ENCODE measurements at regions not wholly inside any gene's neighbourhood (a gene's known extent, or its start where the extent isn't known, plus 50 kb on each side); places are given as distances from the start of the nearest gene placed in this dataset.
"Not testable (repeated sequence)": the region's sequence is repeated elsewhere in the genome, so short reads cannot be mapped to it uniquely, and the experiment has no call there.

DNA sequence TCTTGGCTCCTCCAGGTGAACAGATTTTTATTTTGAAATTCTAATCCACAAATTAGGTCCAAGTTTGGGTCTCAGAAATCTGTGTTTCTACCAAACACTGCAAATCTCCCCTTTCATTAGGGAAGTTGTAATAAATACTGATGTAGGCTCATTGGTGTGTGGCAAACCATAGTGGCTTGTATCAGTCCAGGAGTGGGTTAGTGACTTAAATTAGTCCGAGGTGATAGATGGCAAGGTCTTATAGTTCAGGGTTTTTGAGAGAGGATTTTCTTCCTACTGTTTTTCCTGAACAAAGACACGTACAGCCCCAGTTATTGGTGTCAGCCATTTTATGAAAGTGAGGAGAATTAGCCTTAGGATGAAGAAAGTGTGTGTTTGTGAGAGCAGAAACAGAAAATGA lies 74.6 kb downstream of the RPRM start:
- no peaks in the 10 kb centered on the region for H3K4me1 Mint-ChIP-seq (ENCODE audit: unreplicated experiment)
- no peaks in the 10 kb centered on the region for H3K36me3 Mint-ChIP-seq
- H3K4me3 Mint-ChIP-seq: peak overlapping the region; percentile 83

DNA sequence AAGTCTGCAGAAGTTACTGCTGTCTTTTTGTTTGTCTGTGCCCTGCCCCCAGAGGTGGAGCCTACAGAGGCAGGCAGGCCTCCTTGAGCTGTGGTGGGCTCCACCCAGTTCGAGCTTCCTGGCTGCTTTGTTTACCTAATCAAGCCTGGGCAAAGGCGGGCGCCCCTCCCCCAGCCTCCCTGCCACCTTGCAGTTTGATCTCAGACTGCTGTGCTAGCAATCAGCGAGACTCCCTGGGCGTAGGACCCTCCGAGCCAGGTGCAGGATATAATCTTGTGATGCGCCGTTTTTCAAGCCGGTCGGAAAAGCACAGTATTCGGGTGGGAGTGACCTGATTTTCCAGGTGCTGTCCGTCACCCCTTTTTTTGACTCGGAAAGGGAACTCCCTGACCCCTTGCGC lies 75.2 kb downstream of the RPRM start:
- DNase-seq (ENCODE audit: extremely low spot score, unreplicated experiment): not testable (repeated sequence)

More for the DNA sequence above, 74.6 kb downstream of the RPRM start:
- DNase-seq (ENCODE audit: extremely low spot score, unreplicated experiment): no peak
- TF ChIP-seq, protein P1, sequence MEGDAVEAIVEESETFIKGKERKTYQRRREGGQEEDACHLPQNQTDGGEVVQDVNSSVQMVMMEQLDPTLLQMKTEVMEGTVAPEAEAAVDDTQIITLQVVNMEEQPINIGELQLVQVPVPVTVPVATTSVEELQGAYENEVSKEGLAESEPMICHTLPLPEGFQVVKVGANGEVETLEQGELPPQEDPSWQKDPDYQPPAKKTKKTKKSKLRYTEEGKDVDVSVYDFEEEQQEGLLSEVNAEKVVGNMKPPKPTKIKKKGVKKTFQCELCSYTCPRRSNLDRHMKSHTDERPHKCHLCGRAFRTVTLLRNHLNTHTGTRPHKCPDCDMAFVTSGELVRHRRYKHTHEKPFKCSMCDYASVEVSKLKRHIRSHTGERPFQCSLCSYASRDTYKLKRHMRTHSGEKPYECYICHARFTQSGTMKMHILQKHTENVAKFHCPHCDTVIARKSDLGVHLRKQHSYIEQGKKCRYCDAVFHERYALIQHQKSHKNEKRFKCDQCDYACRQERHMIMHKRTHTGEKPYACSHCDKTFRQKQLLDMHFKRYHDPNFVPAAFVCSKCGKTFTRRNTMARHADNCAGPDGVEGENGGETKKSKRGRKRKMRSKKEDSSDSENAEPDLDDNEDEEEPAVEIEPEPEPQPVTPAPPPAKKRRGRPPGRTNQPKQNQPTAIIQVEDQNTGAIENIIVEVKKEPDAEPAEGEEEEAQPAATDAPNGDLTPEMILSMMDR (conservative IDR thresholded peaks at IDR 0.05): no peak
- Mint-ChIP-seq H3K9me3 (no peaks in the 10 kb centered on the region), H3K27ac (peak overlapping the region; percentile 86), H3K27me3 (no peaks in the 10 kb centered on the region)

DNA sequence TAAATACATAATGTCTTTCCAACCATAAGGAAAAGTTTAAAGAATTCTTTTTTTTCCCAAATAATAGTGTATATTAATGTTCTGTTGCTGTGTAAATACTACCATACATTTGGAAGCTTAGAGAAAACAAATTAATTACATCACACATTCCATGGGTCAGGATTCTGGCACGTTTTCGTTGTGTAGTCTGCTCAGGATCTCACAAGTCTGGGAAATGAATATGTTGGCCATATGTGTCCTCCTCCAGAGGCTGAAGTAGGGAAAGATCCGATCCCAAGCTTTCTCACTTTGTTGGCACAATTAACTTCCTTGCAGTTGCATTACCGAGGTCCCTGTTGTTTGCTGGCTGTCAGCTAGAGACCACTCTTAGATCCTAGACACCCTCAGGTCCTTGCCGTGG lies 83.9 kb downstream of the RPRM start:
- no peak overlapping the region for H3K27ac Mint-ChIP-seq
- H3K36me3 Mint-ChIP-seq: no peaks in the 10 kb centered on the region
- H3K27me3 Mint-ChIP-seq: no peaks in the 10 kb centered on the region
- TF ChIP-seq, protein P1 (conservative IDR thresholded peaks at IDR 0.05): no peak
- H3K9me3 Mint-ChIP-seq: no peaks in the 10 kb centered on the region
- no peak overlapping the region for H3K4me3 Mint-ChIP-seq
- H3K4me1 Mint-ChIP-seq (ENCODE audit: unreplicated experiment): no peaks in the 10 kb centered on the region
- no peak for DNase-seq (ENCODE audit: extremely low spot score, unreplicated experiment)

More for the DNA sequence above, 75.2 kb downstream of the RPRM start:
- not testable (repeated sequence) for H3K4me1 Mint-ChIP-seq (ENCODE audit: unreplicated experiment); H3K27me3 Mint-ChIP-seq; H3K9me3 Mint-ChIP-seq; H3K36me3 Mint-ChIP-seq
- peak overlapping the region; percentile 83 for H3K4me3 Mint-ChIP-seq
- peak overlapping the region; percentile 86 for H3K27ac Mint-ChIP-seq

DNA sequence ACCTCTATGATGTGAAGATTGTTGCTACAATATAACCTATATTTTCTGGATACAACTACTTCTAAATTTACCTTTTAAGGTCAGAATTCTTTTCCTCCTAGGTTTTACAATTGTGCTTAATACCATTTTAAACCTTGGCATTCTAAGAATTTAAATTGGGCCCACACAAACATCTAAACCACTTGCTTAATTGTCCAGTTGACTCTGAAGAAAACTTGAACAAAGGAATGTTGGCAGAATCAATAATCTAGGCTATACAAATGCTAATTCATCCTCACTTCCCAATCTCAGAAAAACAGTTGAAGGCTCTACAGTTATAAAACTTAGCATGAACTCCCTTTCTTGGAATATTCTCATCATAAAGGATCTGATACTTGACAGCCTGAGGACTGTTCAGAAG lies 84.3 kb downstream of the RPRM start:
- TF ChIP-seq, protein P1 (conservative IDR thresholded peaks at IDR 0.05): no peak
- no peak overlapping the region for H3K27ac Mint-ChIP-seq
- DNase-seq (ENCODE audit: extremely low spot score, unreplicated experiment): no peak
- no peaks in the 10 kb centered on the region for H3K27me3 Mint-ChIP-seq
- no peaks in the 10 kb centered on the region for H3K4me1 Mint-ChIP-seq (ENCODE audit: unreplicated experiment)
- no peaks in the 10 kb centered on the region for H3K36me3 Mint-ChIP-seq
- no peak overlapping the region for H3K4me3 Mint-ChIP-seq
- no peaks in the 10 kb centered on the region for H3K9me3 Mint-ChIP-seq

DNA sequence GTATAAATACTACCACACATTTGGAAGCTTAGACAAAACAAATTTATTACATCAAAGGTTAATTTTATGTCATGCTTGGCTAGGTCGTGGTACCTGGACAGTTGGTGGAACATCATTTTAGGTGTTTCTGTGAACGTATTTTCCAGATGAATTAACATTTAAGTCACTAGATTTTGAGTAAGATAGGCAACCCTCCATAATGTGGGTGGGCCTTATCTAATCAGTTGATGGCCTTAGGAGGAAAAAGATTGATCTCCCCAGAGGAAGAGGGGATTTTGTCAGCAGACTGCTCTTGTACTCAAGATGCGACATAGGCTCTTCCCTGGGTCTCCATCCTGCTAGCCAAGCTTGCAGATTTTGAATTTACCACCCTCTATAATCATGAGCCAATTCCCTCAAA lies 85.0 kb downstream of the RPRM start:
- no peaks in the 10 kb centered on the region for H3K9me3 Mint-ChIP-seq
- no peak for DNase-seq (ENCODE audit: extremely low spot score, unreplicated experiment)
- H3K4me3 Mint-ChIP-seq: no peak overlapping the region
- no peaks in the 10 kb centered on the region for H3K4me1 Mint-ChIP-seq (ENCODE audit: unreplicated experiment)
- H3K27ac Mint-ChIP-seq: no peak overlapping the region
- no peaks in the 10 kb centered on the region for H3K27me3 Mint-ChIP-seq
- TF ChIP-seq, protein P1 (conservative IDR thresholded peaks at IDR 0.05): no peak
- no peaks in the 10 kb centered on the region for H3K36me3 Mint-ChIP-seq

DNA sequence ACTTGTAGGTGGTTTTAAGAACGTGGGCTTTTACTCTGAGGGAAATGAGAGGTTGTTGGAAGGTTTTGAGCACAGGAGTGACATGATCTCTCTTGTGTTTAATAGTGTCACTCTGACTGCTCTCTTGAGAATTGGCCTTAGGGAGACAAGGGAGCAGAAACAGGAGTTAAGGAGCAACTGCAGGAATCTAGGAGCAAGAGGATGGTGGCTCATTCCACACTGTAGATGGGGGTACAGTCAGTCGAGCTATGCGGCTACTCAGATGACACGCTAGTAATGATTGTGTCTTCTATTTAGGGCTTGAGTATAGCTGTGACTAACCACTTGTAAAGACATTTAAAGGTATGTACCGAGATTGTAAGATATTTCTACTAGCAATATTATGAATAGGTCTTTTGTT lies 87.4 kb downstream of the RPRM start:
- DNase-seq (ENCODE audit: extremely low spot score, unreplicated experiment): no peak
- no peaks in the 10 kb centered on the region for H3K9me3 Mint-ChIP-seq

More for the DNA sequence above, 87.4 kb downstream of the RPRM start:
- TF ChIP-seq, protein P1 (conservative IDR thresholded peaks at IDR 0.05): no peak
- Mint-ChIP-seq H3K36me3 (no peaks in the 10 kb centered on the region), H3K4me3 (no peak overlapping the region), H3K4me1 (ENCODE audit: unreplicated experiment) (no peaks in the 10 kb centered on the region), H3K27ac (no peak overlapping the region), H3K27me3 (no peaks in the 10 kb centered on the region)

Measured in type B pancreatic cell (in vitro differentiated cells).